GM12878 (cell line): ENCODE measurements at regions not wholly inside any gene's neighbourhood (a gene's known extent, or its start where the extent isn't known, plus 50 kb on each side); places are given as distances from the start of the nearest gene placed in this dataset.

ENCODE experiments used
- ATAC-seq: fragments of 200-7000 bp; cut with Tn5 transposase; 3 replicates; pipeline ENCODE4 v1.9.1; 2020; ENCODE audit warnings: mild to moderate bottlenecking, moderate library complexity
- BruUV-seq: library from RNA; stranded (reverse); fragments of 400-500 nt; replicated peaks from 2 replicates; lab custom pipeline; 2021; lab: Mats Ljungman, UMichigan
- CTCF ChIA-PET: fragments of 300-600 bp; sonication (Branson Sonifier 250); formaldehyde crosslinking; extraction: SDS; loops from one replicate; lab custom pipeline; 2021; ENCODE audit warnings: inconsistent platforms; lab: Yijun Ruan, JAX
- POLR2A ChIA-PET: fragments of 350-600 bp; formaldehyde crosslinking; extraction: SDS; loops from one replicate; lab custom pipeline; 2021; ENCODE audit warnings: inconsistent platforms; lab: Charles Lee
- RAD21 ChIA-PET: fragments of 300-600 bp; sonication (Branson Sonifier 250); formaldehyde crosslinking; loops from one replicate; lab custom pipeline; 2023; ENCODE audit warnings: antibody characterized with exemption; ENCODE audit not compliant: unreplicated experiment; lab: Charles Lee
- SMC1A ChIA-PET: fragments of 300-600 bp; sonication (Branson Sonifier 250); formaldehyde crosslinking; loops from one replicate; lab custom pipeline; 2023; ENCODE audit not compliant: unreplicated experiment, uncharacterized antibody; lab: Charles Lee
- DNase-seq: peaks from one replicate; pipeline ENCODE4 v3.0.0-alpha.2; 2011; ENCODE audit warnings: low read depth, low spot score
- FAIRE-seq: peaks from 3 replicates; lab custom pipeline; 2011; peaks lifted over from hg19 to GRCh38; lab: Jason Lieb, UNC
- H2AFZ ChIP-seq: 2 replicates; pipeline ENCODE4 v1.6.0; 2011; ENCODE audit warnings: low read depth, low read length, control low read depth; ENCODE audit not compliant: control insufficient read depth
- H3K27ac ChIP-seq: 2 replicates; pipeline ENCODE4 v1.5.1; 2011; ENCODE audit warnings: control low read depth; ENCODE audit not compliant: control insufficient read depth, insufficient read depth
- H3K27me3 ChIP-seq, 2 experiments: replicated peaks in 1 of 2; 2 replicates each; pipeline versions ENCODE4 v1.6.0 to v1.6.1; 2011; ENCODE audit warnings: low read length in 1 of 2; ENCODE audit not compliant: control insufficient read depth in 2 of 2, insufficient read depth in 2 of 2
- H3K36me3 ChIP-seq, 2 experiments: 2 replicates each; pipeline ENCODE4 v1.5.1; 2011; ENCODE audit warnings: low read length in 1 of 2; ENCODE audit not compliant: control insufficient read depth in 2 of 2, insufficient read depth in 2 of 2
- H3K4me1 ChIP-seq: 2 replicates; pipeline ENCODE4 v1.6.1; 2011; ENCODE audit warnings: mild to moderate bottlenecking, low read length, moderate library complexity, mixed read lengths; ENCODE audit not compliant: control insufficient read depth, insufficient read depth
- H3K4me2 ChIP-seq: 2 replicates; pipeline ENCODE4 v1.6.0; 2011; ENCODE audit warnings: control low read depth; ENCODE audit not compliant: control insufficient read depth, insufficient read depth
- H3K4me3 ChIP-seq: fragments of 200-600 bp; sonication (generic); 2 replicates; pipeline ENCODE4 v1.5.1; 2016
- H3K79me2 ChIP-seq: 2 replicates; pipeline ENCODE4 v1.6.0; 2011; ENCODE audit warnings: low read length; ENCODE audit not compliant: control insufficient read depth, insufficient read depth
- H3K9ac ChIP-seq: 2 replicates; pipeline ENCODE4 v1.8.0; 2011; ENCODE audit warnings: low read length, control low read depth, mixed read lengths; ENCODE audit not compliant: control insufficient read depth, insufficient read depth
- H3K9me3 ChIP-seq: replicated peaks from 3 replicates; pipeline ENCODE4 v1.5.1; 2011; ENCODE audit warnings: mild to moderate bottlenecking, low read length; ENCODE audit not compliant: control insufficient read depth, insufficient read depth
- H4K20me1 ChIP-seq: 2 replicates; pipeline ENCODE4 v1.6.0; 2011; ENCODE audit not compliant: control insufficient read depth, insufficient read depth
- BACH1 ChIP-seq: fragments of 450-650 bp; IDR thresholded peaks from 2 replicates; pipeline ENCODE4 v1.6.1; 2017; ENCODE audit warnings: mild to moderate bottlenecking, borderline replicate concordance
- CEBPZ ChIP-seq: fragments of 150-350 bp; IDR thresholded peaks from 2 replicates; pipeline ENCODE4 v1.6.1; 2016; ENCODE audit warnings: low read depth, low read length
- EED ChIP-seq: sonication (generic); IDR thresholded peaks from 2 replicates; pipeline ENCODE4 v1.6.1; 2016; ENCODE audit warnings: antibody characterized with exemption, low read depth
- GABPA ChIP-seq: IDR thresholded peaks from 2 replicates; pipeline ENCODE4 v1.6.1; 2014; ENCODE audit warnings: antibody characterized with exemption, low read depth, mild to moderate bottlenecking, inconsistent platforms
- MYB ChIP-seq: fragments of 150-350 bp; IDR thresholded peaks from 2 replicates; pipeline ENCODE4 v1.6.1; 2014; ENCODE audit warnings: mild to moderate bottlenecking, low read depth, low read length, borderline replicate concordance
- RUNX3 ChIP-seq: IDR thresholded peaks from 2 replicates; pipeline ENCODE4 v1.6.1; 2012; ENCODE audit warnings: low read length, inconsistent platforms
- SMC3 ChIP-seq: IDR thresholded peaks from 2 replicates; pipeline ENCODE4 v1.6.1; 2011; ENCODE audit warnings: low read length, improper control_type of control experiment, borderline replicate concordance
- ZBTB33 ChIP-seq: fragments of 450-650 bp; IDR thresholded peaks from 2 replicates; pipeline ENCODE4 v1.6.1; 2017; ENCODE audit warnings: mild to moderate bottlenecking
- ZBTB4 ChIP-seq: fragments of 450-650 bp; formaldehyde crosslinking; IDR thresholded peaks from 2 replicates; pipeline ENCODE4 v1.4.0; 2022; ENCODE audit warnings: mild to moderate bottlenecking, moderate library complexity
- ZBTB40 ChIP-seq: fragments of 450-650 bp; IDR thresholded peaks from 2 replicates; pipeline ENCODE4 v1.6.1; 2016; ENCODE audit warnings: mild to moderate bottlenecking, moderate library complexity, borderline replicate concordance
- WGBS: methylation state at CpG from one replicate; pipeline ENCODE4 v1.1.6; 2016; ENCODE audit warnings: low lambda C conversion rate; ENCODE audit not compliant: insufficient replicate concordance, insufficient coverage; ENCODE audit errors: missing lambda C conversion rate; 5-methylcytosine and 5-hydroxymethylcytosine counted together
- in situ Hi-C: fragments of 300-500 bp; cut with MboI; formaldehyde crosslinking; loops from 9 replicates; pipeline ENCODE4 v1.14.3; 2018; ENCODE audit warnings: mixed read lengths
- intact Hi-C: fragments of 100-400 bp; cut with micrococcal nuclease; formaldehyde crosslinking; loops from one replicate; pipeline ENCODE4 v1.14.2; 2022; ENCODE audit not compliant: unreplicated experiment

DNA sequence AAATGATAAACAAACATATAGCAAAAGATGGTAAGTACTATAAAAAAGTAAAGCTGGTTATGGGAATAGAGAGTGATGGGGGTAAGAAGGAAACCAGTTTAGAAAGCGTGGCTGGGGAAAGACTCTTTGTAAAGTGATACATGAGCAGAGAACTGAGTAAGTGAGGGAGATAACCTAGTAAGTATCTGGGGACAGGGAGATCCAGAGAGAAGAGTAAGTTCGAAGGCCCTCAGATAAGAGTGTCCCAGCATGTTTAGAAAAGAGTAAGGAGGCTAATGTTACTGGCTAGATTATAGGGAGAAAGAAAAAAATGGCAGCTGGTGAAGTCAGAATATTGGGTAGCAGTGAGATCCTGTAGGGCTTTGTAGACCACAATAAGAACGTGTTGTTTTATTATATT, 50.7 kb upstream of the HBS1L start:
- RAD21 ChIA-PET: interaction anchor here (0.8 to 6.3 kb wide), 6 partner anchors 17 to 217 kb away, joined by 3 to 49 read pairs (median 4); no protein-coding TSS in a partner anchor
- ATAC-seq: no peak
- Histone ChIP-seq H3K27me3 (no peaks in the 10 kb centered on the region), H3K27ac (no peak overlapping the region), H3K9ac (no peak overlapping the region), H3K79me2 (no peaks in the 10 kb centered on the region), H3K4me1 (peaks cover 3% of the 10 kb centered on the region), H3K4me2 (no peak overlapping the region), H3K36me3 (no peaks in the 10 kb centered on the region), H3K4me3 (no peak overlapping the region), H2AFZ (peak overlapping the region; percentile 3; the same call in 1 of the 2 replicates), H4K20me1 (no peaks in the 10 kb centered on the region), H3K9me3 (no peaks in the 10 kb centered on the region)
- in situ Hi-C loops: no loop called here
- intact Hi-C loops: no loop called here
- 60% methylated on average over 3 of the region's 3 CpGs for WGBS
- SMC1A ChIA-PET: interaction anchor here (0.8 to 4.7 kb wide), 16 partner anchors 10 to 97 kb away, joined by 3 to 19 read pairs (median 4); no protein-coding TSS in a partner anchor
- CTCF ChIA-PET: interaction anchor here (0.6 to 6.5 kb wide), 4 partner anchors 16 to 102 kb away, joined by 3 to 73 read pairs (median 6); no protein-coding TSS in a partner anchor
- no peak for DNase-seq
- no peak for FAIRE-seq
- no TSS peak for BruUV-seq
- POLR2A ChIA-PET: interaction anchor here (0.9 to 2.5 kb wide), 5 partner anchors 10 to 24 kb away, joined by 3 to 8 read pairs (median 4); no protein-coding TSS in a partner anchor
- TF ChIP-seq RUNX3 (no peak), GABPA (no peak), MYB (no peak), CEBPZ (no peak), ZBTB4 (CRISPR knock-in tag) (no peak), ZBTB40 (no peak), ZBTB33 (no peak), SMC3 (no peak), EED (no peak), BACH1 (no peak)
